HG03354 (cell line): ENCODE measurements at regions not wholly inside any gene's neighbourhood (a gene's known extent, or its start where the extent isn't known, plus 50 kb on each side); places are given as distances from the start of the nearest gene placed in this dataset.

Experiments
- ATAC-seq: cut with Tn5 transposase; IDR thresholded peaks from one replicate; pipeline ENCODE4 v1.9.1; 2021; ENCODE audit warnings: mild to moderate bottlenecking; ENCODE audit not compliant: unreplicated experiment, poor library complexity, severe bottlenecking

DNA sequence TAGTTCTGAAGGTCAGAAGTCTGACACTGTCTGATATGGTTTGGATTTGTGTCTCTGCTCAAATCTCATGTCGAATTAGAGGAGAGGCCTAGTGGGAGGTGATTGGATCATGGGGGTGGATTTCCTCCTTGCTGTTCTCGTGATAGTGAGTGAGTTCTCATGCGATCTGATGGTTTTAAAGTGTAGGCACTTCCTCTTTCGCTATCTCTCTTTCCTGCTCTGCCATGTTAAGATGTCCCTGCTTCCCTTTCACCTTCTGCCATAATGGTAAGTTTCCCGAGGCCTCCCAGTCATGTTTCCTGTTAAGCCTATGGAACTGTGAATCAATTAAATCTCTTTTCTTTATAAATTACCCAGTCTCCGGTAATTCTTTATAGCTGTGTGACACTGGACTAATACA is 84.1 kb upstream of the TMTC1 start:
- ATAC-seq = no peak

- ATAC-seq = no peak
These were observed 79.9 kb upstream of the TMTC1 start for GRCh38 chr12:29863665-29864064.

DNA sequence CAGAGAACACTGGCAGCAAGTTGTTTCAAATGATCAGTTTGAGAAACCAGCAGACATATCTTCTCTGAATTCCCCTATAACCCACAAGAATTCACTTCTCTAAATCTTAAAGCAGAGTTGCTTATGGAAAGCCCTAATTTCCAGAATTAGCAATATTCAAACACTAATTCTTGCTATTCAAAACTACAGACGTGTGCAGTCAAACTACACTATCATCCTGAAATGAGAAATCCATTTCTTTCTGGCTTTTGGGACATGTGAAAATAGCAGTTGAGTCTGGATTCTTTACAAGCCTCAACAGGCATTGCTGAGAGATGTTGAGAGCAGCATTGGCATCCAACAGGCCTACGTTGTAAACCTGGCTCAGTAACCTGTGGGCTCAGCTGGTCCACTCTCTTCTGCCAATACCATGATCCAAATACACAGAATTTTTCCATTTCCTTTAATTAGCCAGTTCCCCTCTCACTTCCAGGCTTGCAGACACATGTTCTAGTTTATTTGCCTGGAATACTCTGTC is 74.6 kb upstream of the TMTC1 start:
- ATAC-seq = no peak

- ATAC-seq = no peak
These were observed 63.5 kb upstream of the TMTC1 start for GRCh38 chr12:29847246-29847645.

GRCh38 chr12:29844667-29845066 is 60.9 kb upstream of the TMTC1 start:
- no peak for ATAC-seq

DNA sequence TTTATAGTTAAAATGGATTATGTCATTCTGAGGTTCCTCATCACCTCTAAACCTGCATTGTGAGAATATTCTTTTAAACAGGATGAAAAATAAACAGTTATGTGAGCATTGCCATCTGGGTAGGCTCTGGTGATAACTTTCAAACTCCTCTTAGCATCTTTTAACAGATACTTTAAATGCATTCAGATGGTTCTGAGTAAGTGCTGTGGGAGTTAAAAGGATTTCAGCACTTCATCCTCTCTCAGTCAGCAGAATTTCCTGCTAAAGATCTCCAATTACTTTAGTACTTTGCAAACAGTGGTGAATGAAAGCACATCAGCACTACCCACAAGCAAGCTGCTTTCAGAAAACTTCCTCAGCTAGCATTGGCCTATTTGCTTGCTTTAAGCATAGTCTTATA is 59.3 kb upstream of the TMTC1 start:
- ATAC-seq = no peak

DNA sequence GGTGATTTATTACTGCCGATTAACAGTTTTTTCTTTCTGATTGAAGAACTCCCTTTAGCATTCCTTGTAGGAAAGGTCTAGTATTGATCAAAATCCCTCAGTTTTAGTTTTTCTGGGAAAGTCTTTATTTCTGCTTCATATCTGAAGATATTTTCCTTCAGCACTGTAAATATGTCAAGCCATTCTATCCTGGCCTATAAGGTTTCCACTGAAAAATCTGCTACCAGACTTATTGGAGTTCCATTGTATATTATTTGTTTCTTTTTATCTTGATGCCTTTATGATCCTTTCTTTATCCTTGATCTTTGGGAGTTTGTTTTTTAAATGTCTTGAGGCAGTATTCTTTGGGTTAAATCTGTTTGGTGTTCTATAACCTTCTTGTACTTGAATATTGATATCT is 55.0 kb upstream of the TMTC1 start:
- ATAC-seq = no peak
